ENCODE measurements at regions not wholly inside any gene's neighbourhood (a gene's known extent, or its start where the extent isn't known, plus 50 kb on each side); places are given as distances from the start of the nearest gene placed in this dataset.

DNA sequence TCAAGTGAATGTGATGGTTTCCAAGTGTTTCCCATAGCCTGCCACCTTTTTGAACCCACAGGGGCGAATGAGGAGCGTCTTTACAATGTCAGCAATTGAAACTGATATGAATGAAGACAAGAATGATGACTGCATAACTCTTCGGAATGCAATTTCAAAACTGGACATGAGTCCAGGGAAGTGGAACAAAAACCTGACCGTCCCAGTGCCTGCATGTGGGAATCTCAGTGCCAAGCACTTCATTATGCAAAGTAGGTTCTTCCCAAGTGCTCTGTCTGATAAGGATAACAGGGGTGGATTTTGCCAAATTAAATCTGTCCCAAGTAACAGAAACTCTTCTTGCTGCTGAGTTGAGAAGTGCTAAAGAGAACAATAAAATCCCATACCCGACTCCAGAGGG lies 243.8 kb upstream of the ADAMTS16 start:
- Mint-ChIP-seq H3K9me3 (no peaks in the 10 kb centered on the region), H3K36me3 (ENCODE audit: low read depth) (no peaks in the 10 kb centered on the region), H3K27me3 (no peaks in the 10 kb centered on the region), H3K27ac (no peak overlapping the region), H3K4me1 (ENCODE audit: low read depth) (no peaks in the 10 kb centered on the region), H3K4me3 (no peak overlapping the region)
- intact Hi-C loops (cut with micrococcal nuclease), result no loop called here

DNA sequence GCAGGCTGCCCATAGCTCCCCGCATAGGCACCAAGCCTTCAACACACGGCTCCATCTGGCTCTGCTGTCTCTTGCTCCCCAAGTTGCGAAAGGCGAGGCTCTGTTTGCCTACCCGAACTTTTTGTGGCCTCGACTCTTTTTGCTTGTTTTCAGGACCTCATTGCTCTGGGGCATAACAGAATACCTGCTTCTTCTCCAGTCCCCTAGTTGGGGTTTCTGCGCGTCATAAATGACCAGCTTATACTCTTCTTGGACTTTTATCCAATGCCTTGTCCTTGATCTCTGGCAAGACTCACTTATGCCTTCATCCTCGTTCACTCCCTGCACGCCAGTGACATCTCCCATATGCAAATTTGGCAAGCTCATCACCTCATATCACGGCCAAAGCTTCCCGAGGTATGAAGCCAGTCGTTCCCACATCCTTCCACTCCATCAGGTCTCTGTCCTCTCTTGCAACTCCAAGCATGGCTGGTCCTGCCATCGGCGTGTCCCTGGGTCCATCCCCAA lies 238.8 kb upstream of the ADAMTS16 start:
- H3K4me3 Mint-ChIP-seq, result no peak overlapping the region
- intact Hi-C loops (cut with micrococcal nuclease), result no loop called here
- no peaks in the 10 kb centered on the region for H3K4me1 Mint-ChIP-seq (ENCODE audit: low read depth)
- H3K36me3 Mint-ChIP-seq (ENCODE audit: low read depth), result no peaks in the 10 kb centered on the region
- H3K9me3 Mint-ChIP-seq, result no peaks in the 10 kb centered on the region
- no peaks in the 10 kb centered on the region for H3K27me3 Mint-ChIP-seq
- H3K27ac Mint-ChIP-seq, result no peak overlapping the region

DNA sequence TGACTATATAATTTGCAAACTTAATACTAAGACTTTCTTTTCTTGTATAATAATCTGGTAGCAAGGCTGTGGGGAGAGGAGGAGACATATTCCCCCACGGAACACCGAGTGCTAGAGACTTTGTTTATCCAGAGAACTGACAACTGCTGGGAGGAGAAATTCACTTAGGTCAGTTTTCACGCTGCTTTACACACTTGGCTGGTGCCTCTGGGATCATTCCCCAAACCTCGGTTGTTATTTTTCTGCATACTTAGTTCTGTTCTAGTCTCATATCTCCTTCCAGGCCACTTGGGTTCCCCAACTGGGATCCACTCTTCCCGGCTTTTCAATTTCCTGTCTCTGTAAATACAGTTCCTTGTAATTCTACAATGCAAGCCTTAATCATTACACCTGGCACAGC lies 238.2 kb upstream of the ADAMTS16 start:
- Mint-ChIP-seq H3K27ac (no peak overlapping the region), H3K36me3 (ENCODE audit: low read depth) (no peaks in the 10 kb centered on the region), H3K4me1 (ENCODE audit: low read depth) (no peaks in the 10 kb centered on the region), H3K27me3 (no peaks in the 10 kb centered on the region), H3K4me3 (no peak overlapping the region), H3K9me3 (no peaks in the 10 kb centered on the region)
- intact Hi-C loops (cut with micrococcal nuclease), result no loop called here

DNA sequence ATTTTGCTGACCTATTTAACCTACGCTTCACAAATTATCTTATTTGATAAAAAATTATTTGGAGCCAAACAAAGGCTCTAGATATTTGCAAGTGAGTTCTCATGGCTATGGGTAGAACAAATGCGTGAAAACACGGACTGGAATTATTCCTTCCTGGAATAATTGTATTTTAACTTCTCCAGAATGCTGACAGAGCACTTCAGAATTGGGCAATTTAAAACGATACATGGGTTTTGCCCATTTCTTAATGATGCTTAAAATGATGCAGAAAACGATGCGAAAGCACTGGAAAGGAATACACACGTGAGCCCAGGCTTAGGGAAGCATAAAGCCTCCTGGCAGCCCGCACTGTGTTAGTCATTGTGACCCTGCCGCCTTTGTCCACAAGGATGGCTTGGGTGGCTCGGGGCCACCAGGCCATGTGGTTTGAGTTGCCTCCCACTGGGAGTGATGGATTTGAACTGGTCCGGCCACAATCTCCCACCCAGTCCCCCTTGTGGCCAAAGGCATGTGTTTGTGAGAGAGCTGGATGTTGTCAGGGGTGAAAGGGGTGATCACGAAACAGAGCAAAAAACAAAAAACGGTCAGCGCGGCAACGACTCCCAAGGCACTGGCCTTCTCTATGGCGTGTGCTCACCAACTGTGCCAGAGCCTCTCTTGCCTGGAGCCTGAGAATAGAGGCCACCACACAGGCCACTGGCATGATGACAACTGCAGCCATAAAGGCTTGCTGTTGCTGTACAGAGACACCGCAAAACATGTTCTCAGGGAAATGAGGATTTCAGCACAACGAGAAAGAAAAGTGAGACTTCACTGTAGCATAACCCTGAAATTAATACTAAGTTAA lies 234.2 kb upstream of the ADAMTS16 start:
- Mint-ChIP-seq H3K4me3 (no peak overlapping the region), H3K36me3 (ENCODE audit: low read depth) (no peaks in the 10 kb centered on the region), H3K4me1 (ENCODE audit: low read depth) (no peaks in the 10 kb centered on the region), H3K9me3 (no peaks in the 10 kb centered on the region), H3K27me3 (no peaks in the 10 kb centered on the region), H3K27ac (no peak overlapping the region)
- intact Hi-C loops (cut with micrococcal nuclease), result no loop called here

DNA sequence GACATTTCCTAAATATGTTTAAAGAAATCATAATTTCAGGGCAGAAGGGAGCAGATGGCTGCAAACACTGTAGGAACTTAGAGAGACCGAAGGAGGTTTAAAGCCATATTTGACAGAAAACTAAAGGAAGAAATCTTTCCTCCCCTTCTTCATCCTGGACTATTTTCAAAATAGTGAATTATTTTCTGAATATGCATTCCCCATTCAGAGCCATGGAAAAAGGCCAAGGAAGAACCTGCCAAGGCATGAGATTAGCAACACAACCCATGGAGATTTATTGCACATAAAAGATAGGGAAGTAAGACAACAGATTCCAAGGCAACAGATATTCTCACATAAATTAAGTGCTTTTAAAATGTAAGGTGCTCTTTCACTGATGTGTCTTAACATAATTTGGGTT lies 233.3 kb upstream of the ADAMTS16 start:
- no peaks in the 10 kb centered on the region for H3K9me3 Mint-ChIP-seq
- H3K36me3 Mint-ChIP-seq (ENCODE audit: low read depth), result no peaks in the 10 kb centered on the region
- H3K27ac Mint-ChIP-seq, result no peak overlapping the region
- H3K4me3 Mint-ChIP-seq, result no peak overlapping the region
- H3K4me1 Mint-ChIP-seq (ENCODE audit: low read depth), result no peaks in the 10 kb centered on the region
- H3K27me3 Mint-ChIP-seq, result no peaks in the 10 kb centered on the region
- intact Hi-C loops (cut with micrococcal nuclease), result no loop called here

DNA sequence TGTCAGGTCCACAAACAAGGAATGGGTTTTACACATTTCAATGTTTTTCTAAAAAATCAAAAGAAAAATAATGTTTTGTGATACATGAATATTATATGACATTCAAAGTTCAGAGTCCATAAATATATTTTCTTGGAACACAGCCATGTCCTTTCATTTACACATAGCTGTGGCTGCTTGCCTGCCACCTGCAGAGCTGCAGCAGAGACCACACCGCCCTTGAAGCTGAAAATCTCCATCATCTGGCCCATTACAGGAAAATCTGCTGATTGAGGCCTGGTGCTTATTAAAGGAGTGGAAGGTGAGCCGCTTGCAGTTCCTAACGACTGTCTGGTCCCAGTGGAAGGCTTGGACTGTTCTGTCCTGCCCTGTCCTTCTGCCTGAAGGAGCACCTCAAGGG lies 232.6 kb upstream of the ADAMTS16 start:
- Mint-ChIP-seq H3K27me3 (no peaks in the 10 kb centered on the region), H3K36me3 (ENCODE audit: low read depth) (no peaks in the 10 kb centered on the region), H3K4me1 (ENCODE audit: low read depth) (no peaks in the 10 kb centered on the region), H3K9me3 (no peaks in the 10 kb centered on the region), H3K27ac (no peak overlapping the region), H3K4me3 (no peak overlapping the region)
- intact Hi-C loops (cut with micrococcal nuclease), result no loop called here

DNA sequence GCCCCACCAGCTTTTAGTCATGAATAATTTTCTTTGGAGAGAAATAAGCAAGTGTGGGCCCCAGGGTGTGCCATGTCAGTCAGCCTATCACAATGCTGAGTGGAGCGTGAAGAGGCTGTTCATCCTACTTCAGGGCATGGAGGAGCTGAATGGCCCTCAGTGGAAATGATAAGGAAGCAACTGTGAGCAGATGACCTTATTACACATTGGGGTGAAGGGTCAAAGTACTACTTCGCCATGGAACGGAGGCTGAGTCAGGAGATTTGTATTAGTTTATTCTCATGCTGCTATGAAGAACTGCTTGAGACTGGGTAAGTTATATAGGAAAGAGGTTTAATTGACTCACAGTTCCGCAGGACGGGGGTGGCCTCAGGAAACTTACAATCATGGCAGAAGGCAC lies 231.0 kb upstream of the ADAMTS16 start:
- Mint-ChIP-seq H3K27ac (no peak overlapping the region), H3K36me3 (ENCODE audit: low read depth) (no peaks in the 10 kb centered on the region), H3K4me3 (no peak overlapping the region), H3K27me3 (no peaks in the 10 kb centered on the region), H3K4me1 (ENCODE audit: low read depth) (no peaks in the 10 kb centered on the region), H3K9me3 (no peaks in the 10 kb centered on the region)
- intact Hi-C loops (cut with micrococcal nuclease), result no loop called here

DNA sequence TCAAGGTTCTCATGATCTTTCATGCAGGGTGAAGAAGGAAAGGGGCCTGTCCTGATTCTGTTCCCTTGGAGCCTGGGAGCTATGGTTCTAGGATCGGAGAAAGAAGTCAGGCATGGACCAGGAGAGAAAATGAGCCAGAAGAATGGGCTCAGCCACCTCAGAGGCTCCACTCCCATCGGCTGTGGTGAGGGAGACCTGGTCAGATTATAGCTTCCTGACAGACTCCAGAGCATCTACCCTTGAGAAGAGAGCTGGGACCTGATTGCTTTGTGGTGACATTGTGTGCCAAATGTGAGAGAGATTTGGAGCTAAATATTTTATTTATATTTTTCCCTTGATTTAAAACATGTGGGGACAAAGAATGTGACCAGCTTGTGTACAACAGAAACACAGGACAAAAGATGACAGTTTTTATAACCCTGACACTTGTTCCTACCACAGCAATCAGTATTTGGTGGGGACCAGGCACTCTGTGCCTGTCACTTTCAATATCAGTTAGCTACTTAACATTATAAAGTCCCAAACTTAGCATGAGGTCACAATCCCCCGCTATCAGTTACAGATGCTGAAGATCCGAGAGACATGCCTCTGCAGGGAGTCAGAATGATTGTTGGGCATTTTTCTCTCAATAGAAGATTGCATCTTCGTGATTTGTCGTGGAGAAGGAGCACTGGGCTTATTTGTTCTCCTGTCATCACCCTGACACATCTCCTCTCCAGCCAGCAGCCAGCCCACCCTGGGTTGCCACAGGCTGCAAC lies 228.3 kb upstream of the ADAMTS16 start:
- no peaks in the 10 kb centered on the region for H3K4me1 Mint-ChIP-seq (ENCODE audit: low read depth)
- H3K4me3 Mint-ChIP-seq, result no peak overlapping the region
- intact Hi-C loops (cut with micrococcal nuclease), result no loop called here
- H3K27ac Mint-ChIP-seq, result no peak overlapping the region
- H3K27me3 Mint-ChIP-seq, result no peaks in the 10 kb centered on the region
- no peaks in the 10 kb centered on the region for H3K9me3 Mint-ChIP-seq
- H3K36me3 Mint-ChIP-seq (ENCODE audit: low read depth), result no peaks in the 10 kb centered on the region

DNA sequence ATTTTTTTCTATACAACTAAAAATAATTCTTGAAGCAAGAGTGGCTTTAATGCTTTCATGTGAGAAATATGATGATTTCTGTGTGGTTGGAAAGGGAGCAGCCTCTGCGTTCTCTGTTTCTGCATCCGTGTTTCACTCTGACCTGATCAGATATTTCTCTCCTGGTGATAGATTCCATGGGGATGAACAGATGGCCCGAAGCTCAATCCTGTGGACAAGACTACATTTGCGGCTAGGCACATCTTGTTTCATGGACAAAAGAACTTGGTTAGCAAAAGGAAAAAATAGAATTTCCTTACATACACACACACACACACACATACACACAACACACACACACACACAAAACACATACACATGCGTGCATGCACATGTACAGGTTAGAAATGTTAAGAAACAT lies 218.2 kb upstream of the ADAMTS16 start:
- Mint-ChIP-seq H3K36me3 (ENCODE audit: low read depth) (no peaks in the 10 kb centered on the region), H3K4me1 (ENCODE audit: low read depth) (no peaks in the 10 kb centered on the region), H3K27me3 (no peaks in the 10 kb centered on the region), H3K4me3 (no peak overlapping the region), H3K9me3 (no peaks in the 10 kb centered on the region), H3K27ac (no peak overlapping the region)
- intact Hi-C loops (cut with micrococcal nuclease), result no loop called here

DNA sequence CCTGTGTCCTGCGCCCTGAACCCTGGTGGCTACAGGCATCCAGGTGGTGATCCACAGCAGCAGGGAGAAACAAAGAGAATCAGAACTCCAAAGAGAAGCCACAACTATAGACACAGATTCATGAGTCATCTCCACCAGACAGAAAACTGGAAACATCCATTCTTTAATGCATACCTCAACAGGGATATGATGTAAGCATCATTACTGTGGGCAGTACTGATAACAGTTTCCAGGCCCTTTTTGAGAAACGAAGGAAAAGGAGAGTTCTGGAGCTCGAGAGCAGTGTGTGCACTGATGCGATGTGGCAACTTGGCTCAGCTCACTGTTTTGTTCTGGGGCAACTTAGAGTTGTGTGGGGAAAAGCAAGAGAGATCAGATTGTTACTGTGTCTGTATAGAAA lies 215.6 kb upstream of the ADAMTS16 start:
- no peak overlapping the region for H3K27ac Mint-ChIP-seq
- no peaks in the 10 kb centered on the region for H3K27me3 Mint-ChIP-seq
- H3K9me3 Mint-ChIP-seq, result no peaks in the 10 kb centered on the region
- H3K4me1 Mint-ChIP-seq (ENCODE audit: low read depth), result no peaks in the 10 kb centered on the region
- no peaks in the 10 kb centered on the region for H3K36me3 Mint-ChIP-seq (ENCODE audit: low read depth)
- H3K4me3 Mint-ChIP-seq, result no peak overlapping the region
- intact Hi-C loops (cut with micrococcal nuclease), result no loop called here

DNA sequence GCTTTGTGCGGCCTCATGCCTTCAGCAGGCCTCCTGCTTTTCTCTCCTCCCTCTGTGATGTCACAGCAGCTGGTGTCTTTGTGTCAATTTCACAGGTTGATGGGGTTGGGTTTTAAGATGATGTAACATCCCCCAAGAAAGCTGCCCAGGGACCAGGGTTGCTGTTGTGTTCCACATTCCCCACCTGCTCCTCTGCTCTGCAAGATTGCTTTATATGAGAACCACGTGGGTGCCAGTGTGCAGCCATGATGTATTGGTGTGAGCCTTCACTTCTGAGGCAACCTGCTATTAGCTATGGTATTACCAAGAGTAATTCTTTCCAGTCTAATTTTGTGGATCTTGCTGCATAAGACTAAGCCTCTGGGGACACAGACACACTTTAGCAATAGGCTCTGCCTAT lies 213.0 kb upstream of the ADAMTS16 start:
- no peaks in the 10 kb centered on the region for H3K27me3 Mint-ChIP-seq
- no peaks in the 10 kb centered on the region for H3K9me3 Mint-ChIP-seq
- H3K4me1 Mint-ChIP-seq (ENCODE audit: low read depth), result no peaks in the 10 kb centered on the region
- no peaks in the 10 kb centered on the region for H3K36me3 Mint-ChIP-seq (ENCODE audit: low read depth)
- H3K27ac Mint-ChIP-seq, result no peak overlapping the region
- intact Hi-C loops (cut with micrococcal nuclease), result no loop called here
- H3K4me3 Mint-ChIP-seq, result no peak overlapping the region

DNA sequence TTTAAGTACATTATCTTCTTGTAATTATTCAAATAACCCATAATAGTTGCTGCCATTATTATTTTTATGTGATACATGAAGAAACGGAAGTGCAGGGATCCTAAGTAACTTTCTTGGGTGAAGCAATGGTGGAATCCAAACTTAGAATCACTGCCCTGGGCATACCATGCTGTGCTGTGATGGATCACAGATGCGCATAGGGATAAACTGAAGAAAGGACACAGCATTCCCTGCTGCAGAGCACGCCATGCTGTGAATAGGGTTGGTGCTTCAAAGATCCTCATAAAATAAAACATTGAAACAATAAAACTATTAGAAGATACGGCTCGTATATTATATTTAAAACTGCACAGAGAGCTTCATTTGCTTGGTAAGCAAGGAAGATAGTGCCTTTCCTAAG lies 211.7 kb upstream of the ADAMTS16 start:
- Mint-ChIP-seq H3K27ac (no peak overlapping the region), H3K9me3 (no peaks in the 10 kb centered on the region), H3K4me3 (no peak overlapping the region), H3K4me1 (ENCODE audit: low read depth) (no peaks in the 10 kb centered on the region), H3K36me3 (ENCODE audit: low read depth) (no peaks in the 10 kb centered on the region), H3K27me3 (no peaks in the 10 kb centered on the region)
- intact Hi-C loops (cut with micrococcal nuclease), result no loop called here

DNA sequence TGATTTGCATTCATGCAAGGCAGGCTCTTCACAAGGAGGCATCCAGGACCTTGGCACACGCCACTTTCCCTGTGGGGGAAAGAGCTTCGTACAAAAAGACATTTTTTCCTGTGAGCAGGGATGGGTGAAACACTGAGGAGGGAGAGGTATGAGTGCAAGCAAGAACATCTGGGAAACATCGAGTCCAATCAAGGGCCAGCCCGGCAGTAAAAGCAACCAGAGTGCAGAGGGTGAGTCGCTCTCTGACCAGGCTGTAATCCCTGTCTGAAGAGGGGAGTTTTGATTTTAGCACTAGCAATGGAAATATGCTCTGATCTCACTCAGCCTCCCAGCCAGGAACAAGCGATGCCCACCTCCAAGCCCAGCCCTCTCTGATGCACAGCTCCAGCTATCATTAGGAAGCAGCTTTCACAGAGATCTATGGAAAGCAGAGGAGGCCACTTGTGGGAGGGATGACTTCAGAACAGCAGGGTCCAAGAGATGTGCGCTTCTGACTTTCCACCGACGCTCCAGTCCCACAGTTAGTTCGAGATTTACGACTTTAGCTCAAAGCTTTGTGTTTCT lies 211.0 kb upstream of the ADAMTS16 start:
- intact Hi-C loops (cut with micrococcal nuclease), result no loop called here
- Mint-ChIP-seq H3K36me3 (ENCODE audit: low read depth) (no peaks in the 10 kb centered on the region), H3K27ac (no peak overlapping the region), H3K27me3 (no peaks in the 10 kb centered on the region), H3K9me3 (no peaks in the 10 kb centered on the region), H3K4me1 (ENCODE audit: low read depth) (no peaks in the 10 kb centered on the region), H3K4me3 (no peak overlapping the region)

DNA sequence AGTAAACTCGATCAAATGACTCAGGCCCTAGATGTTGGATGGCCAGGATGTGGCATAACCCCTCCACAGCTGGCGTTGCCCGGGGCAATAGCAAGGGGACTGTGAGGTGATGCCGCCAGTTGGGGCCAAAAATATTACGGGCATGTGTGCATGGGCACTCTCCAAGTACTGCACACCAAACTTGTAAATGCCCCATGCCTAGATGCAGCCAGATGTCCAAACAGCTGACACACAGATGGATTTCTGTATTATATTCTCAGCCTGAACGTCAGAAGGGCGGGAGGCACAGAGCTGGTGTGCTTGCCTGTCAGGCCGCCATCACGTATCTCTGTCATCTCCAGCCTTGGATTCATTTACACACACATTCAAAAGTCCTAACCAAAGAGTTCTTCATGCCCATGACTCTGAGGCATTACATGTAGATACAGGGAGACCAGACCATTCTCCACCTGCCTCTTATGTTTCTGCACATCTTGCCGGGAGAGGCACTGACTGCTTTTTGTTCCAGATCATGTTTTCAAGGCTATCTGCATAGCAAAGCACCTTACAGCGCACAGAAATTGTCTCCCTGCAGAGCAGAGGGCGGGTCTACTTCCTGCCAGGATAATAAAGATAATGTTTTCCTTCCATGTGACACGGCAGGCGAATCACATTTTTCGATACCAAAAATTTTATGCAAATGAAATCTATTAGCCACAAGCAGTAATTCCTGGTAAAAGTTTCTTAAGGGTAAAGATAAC lies 200.9 kb upstream of the ADAMTS16 start:
- H3K27ac Mint-ChIP-seq, result no peak overlapping the region

More for the DNA sequence above, 200.9 kb upstream of the ADAMTS16 start:
- Mint-ChIP-seq H3K4me1 (ENCODE audit: low read depth) (no peaks in the 10 kb centered on the region), H3K9me3 (no peaks in the 10 kb centered on the region), H3K4me3 (no peak overlapping the region), H3K36me3 (ENCODE audit: low read depth) (no peaks in the 10 kb centered on the region), H3K27me3 (no peaks in the 10 kb centered on the region)
- intact Hi-C loops (cut with micrococcal nuclease), result no loop called here
